ENCODE measurements at regions not wholly inside any gene's neighbourhood (a gene's known extent, or its start where the extent isn't known, plus 50 kb on each side); places are given as distances from the start of the nearest gene placed in this dataset.
A peak's percentile ranks its signal among the peaks of the same experiment; 100 is the strongest.

DNA sequence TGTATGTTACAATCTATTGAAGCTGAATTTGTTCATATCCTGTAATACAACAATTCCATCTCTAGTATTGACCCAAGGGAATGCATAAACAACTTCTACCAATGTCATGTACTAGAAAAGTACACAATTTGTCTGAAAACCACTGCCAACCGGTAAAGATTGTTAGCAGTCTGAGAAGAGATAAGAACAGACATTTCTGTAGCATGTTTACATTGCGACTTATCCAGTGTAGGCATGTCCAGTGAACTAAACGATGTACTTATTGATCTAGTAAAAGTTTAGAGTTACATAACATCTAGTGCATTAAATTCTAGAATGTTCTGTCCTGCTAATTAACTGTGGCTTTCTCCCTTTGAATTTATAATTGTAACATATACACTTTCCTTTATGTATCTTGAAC, 425.9 kb downstream of the SLITRK6 start:
- DNase-seq: no peak

DNA sequence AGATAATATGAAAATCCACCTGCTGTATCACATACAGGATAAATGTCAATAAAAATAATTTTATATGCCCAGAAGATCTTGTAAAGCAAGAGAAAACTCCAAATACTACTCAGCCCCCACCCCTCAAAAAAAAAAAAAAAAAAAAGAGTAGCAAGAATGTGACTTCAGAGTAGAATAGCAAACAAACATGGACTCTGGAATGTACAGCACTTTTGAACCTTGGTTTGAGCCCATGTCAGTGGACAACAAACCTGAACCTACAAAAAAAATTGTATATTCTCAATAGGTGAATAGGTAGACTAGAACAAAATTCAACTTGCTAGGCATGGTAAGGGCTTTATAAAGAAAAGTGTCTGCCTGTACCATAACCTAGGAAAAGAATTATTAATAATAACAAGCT, 428.0 kb downstream of the SLITRK6 start:
- no peak for DNase-seq

DNA sequence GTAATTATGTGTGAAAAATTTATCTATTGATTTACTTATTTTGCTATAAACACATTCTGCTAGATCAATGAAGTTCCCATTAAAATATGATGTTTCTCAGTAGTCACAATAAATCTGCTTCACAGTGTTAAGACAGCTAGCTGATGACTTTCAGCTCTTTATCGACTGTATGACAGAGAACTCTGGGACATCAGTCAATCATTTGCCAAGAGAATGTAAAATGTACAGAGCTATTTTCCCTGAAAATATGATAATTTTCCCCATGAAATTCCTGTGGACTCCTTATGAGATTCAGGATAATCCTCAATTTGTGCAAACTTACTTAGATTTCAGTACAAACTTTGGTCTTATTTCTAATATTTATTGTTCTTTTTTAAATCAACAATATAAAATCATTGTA, 430.5 kb downstream of the SLITRK6 start:
- no peak for DNase-seq

DNA sequence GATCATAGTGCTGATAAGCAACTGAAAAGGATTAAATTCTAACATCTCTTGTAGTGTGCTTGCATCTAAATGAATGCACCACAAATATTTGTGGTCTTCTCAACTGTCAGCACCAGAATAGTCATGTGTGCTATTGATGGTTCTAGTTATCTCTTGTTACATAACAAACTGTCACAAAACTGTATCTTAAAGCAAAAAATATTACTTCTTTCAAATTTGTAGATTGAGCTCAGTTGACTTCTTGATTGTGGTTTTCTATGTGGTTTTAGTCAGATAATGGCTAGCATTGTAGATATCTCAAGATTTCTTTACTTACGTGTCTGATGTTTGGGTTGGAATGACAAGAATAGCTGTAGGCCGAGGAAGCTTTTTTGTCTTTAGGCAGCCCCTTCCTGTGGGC, 431.3 kb downstream of the SLITRK6 start:
- no peak for DNase-seq

DNA sequence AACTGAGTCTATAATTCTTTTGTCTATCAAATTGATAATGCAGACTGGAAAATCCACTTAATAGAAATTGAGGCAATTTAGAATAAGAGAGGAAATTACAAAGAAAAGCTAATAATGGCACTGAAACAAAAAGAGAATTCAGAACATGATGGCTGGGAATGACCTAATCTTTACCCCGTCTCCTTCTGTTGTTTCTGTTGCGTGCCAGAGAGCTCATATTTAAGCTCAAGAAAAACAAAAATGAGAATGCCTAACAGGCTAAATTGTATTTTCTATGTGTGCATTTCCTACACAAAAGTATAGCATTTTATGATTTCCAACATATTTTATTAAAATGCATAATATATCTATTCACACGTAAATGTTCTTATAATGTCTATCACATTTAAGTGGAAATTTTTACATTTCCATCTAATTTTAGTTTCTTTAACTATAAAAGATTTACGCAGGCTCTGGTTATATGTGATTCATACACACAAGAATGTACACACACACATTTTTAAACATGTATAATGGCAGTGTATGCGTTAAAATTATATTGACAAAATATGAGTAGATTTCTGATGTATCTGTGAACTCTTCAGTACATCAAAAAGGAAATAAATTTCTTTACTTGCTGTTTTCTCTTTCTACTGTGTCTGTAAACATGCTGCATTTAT, 432.3 kb downstream of the SLITRK6 start:
- no peak for DNase-seq

DNA sequence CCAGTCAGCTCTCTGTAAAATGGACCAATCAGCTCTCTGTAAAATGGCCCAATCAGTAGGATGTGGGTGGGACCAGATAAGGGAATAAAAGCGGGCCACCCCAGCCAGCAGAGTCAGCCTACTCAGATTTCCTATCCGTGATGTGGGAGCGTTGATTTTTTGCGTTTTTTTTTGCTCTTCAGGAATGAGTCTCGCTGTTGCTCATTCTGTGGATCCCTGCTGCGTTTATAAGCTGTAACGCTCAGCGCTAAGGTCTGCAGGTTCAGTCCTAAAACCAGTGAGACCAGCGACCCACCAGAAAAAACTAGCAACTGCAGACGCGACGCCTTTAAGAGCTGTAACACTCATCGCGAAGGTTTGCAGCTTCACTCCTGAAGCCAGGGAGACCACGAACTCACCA, 435.7 kb downstream of the SLITRK6 start:
- no peak for DNase-seq

DNA sequence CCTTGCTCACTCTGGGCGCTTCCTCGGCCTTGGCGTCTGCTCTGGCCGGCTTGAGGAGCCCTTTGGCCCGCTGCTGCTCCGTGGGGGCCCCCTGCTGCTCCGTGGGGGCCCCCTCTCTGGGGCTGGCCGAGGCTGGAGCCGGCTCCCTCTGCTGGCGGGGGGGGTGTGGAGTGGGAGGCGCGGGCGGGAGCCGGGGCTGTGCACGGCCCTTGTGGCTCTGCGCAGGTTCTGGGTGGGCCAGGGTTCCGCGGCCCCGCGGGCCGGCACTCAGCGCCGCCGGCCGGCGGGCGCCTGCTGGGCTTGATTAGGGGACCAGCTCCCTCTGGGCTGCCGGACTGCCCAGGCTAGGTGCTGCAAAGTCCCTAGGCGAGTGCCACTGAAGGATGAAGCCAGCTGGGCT, 436.2 kb downstream of the SLITRK6 start:
- no peak for DNase-seq

DNA sequence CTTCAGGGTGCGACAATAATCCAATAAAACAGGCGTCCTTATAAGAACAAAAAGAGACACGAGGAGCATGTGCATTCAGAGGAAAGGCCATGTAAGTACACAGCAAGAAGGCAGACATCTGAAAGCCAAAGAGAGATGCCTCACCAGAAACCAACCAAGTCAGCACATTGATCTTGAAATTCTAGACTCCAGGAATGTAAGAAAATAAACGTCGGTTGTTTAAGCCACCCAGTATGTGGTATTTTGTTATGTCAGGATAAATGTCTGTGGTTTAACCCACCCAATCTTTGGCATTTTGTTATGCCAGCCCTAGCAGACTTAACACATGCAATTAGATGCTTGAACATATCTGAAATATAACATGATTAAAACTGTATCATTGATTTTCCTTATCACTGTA, 452.0 kb downstream of the SLITRK6 start:
- no peak for DNase-seq

DNA sequence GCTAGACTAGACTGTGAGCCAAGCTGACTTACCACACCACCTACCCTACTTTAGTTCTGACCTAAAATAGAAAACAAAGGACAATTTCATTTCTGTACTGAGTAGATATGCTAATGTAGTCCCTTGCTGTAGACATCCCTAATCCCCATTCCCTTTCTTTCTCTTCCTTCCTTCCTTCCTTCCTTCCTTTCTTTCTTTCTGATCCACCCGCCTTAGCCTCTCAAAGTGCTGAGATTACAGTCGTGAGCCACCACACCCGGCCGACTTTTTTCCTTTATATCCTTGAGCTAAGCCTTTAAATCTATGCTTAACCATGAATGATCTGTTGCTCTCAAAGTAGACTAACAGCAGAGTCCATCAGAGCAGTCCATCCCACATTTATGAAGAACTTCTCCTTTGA, 465.0 kb downstream of the SLITRK6 start:
- no peak for DNase-seq

DNA sequence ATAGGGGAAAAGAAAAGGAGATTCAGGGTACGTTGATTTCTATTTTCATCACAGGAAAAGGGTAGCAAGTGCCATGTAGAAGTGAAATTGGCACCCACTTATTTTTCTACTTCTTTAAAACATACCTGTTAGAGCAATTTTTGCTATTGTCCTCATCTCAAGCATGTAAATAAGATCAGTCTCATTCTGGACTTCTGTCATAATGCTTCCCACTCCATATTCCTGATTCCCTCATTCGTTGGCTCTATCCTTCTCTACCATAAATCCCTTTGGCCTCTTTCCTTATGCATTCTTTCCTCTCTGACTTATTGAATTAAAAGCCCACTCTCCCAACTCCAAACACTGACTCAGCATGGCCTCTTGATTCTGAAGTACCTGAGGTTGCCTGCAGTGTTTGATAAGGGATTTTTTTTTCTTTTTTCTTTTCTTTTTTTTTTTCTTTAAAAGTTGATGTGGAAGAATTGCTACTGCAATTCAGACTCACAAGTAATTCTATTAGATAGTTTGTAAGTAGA, 465.7 kb downstream of the SLITRK6 start:
- DNase-seq: no peak

DNA sequence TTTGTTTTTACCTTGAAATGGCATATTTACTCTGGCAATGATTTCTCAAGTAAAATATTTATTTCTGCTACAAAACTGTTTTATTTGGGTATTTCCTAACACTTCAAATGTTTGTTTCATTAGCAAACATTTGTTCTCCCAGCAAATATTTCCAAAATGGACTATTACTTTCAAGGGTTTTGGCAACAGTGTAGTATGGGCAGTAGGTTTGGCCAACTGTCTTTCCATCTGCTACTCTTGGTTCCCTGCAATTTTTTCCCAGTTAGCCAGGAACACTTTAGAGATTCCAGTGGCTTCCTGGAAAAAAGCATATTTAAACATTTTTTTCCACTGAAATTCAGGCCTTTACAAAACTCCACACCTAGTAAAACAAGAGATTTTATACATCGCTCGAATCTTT, 466.6 kb downstream of the SLITRK6 start:
- DNase-seq: no peak

DNA sequence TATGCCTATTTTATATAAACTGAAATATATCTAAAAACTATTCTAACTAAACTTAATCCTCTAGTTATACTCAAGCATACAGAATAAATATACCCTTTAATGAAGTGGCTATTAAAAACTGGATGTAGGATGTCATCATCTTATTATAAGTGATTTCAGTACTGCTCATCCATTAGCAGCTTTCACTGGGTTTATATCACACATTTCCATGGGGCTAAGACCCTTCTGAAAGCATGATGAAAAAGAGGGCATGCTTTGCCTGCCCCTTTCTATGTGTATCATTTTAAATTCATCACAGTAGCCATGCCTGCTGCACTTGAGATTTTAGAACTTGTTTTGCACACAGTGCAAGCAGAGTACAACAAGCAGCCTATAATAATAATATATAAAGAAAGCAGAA, 477.5 kb downstream of the SLITRK6 start:
- DNase-seq: no peak

DNA sequence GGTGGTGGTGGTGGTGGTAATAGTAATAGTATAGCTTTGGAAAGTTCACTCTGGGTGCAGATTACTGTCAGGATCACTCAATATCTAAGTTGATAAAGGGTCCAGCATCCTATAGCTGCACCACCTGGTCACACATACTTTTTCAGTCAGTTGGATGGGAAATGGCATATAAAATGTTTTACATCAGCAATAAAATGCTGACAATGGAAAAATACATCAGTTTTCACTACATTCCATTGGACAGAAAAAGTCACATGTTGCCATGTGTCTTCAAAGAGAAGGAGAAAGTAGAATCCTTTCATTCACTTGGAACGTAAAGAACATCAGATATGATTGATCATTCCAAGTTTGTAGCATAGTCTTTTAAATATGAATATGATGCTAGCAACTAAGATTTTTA, 481.4 kb downstream of the SLITRK6 start:
- DNase-seq: no peak

DNA sequence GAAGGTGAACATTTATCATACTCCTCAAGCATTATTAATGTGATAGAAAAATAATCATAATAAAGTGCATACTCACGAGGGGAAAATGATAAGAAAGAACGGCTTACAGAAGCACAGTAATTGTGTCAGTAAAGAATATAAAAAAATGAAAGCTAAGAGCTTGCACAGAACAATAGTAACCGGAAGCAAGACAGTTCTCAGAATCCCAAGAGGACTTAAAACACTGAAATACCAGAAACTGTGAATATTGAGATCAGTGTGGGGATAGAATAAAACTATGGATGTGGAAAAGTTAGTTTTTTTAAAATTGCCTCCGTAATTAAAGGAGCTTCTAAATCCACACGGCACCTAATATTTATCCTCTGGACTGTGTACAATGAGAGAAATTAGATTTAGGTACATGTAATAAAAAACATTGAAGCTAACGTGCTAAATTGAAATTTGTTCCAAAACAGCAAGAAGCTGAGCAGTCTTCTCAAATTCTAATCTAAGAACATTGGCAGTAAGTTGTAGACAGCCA, 482.7 kb downstream of the SLITRK6 start:
- DNase-seq: no peak

DNA sequence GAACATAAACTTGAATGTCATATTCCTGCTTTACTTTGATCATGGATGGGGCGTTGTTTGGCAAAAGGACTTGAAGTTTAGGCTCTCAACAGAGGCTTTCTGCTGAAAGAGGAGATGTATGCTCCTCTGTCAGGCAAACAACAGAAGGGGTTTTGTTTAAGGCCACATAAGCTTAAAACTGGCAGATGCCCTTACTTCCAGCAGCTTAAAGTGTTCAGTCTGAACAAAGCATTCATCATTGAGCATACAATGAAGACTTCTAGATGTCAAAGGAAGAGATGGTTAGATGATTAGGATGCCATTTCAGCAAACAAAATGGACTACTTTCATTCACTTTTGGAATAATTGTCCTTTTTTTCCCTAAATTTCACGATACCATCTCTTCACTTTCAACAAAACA, 484.5 kb downstream of the SLITRK6 start:
- DNase-seq: peak; percentile 54

DNA sequence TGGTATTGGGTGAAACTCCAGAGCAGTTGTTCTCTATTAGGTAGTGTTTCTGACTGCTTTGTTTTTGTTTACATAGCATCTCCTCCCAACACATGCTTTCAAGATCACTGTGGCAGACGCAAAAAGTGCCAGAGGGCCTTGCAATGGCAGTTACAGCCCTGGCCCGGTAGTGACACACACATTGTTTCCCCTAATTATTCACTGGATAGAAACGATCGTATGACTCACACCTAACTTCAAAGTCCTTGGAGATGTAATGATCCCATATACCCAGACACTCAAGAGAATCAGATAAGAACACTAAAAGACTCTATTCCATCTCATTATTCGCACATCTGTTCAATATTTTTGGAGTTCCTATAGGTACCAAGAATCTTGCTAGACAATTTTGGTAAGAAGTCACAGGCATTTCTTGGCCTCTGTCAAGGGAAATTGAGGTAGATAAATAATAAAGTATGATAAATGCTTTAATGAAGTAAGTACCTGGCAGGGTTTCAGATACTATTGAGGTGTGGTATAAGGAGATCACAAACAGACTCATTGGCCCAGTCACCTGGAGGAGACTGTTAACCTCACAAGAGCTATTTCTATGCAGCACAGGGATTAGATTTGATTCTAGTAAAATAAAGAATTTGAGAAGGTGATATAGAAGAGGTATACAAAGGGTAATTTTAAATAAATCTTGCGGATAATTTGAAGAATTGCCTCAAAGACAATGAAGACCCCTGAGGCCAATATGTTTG, 485.3 kb downstream of the SLITRK6 start:
- peak; percentile 80 for DNase-seq

DNA sequence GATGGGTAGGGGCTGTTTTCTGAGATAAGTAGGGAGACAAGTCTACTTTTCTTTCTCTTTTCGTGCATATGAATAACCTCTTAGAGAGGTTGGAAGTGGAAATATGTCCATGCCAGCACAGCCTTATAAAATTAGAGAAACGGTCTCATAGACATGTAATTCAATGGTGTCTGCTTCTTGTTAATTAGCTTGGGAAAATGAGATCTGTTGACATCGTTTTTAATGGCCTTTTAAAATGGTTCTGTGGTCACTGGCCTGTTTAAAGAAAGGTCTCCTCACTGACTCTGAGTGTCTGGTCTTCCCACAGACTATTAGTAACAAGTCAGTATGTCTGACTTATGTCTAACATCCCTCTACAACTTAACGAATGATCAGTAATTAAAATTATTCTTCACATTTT, 487.1 kb downstream of the SLITRK6 start:
- no peak for DNase-seq

DNA sequence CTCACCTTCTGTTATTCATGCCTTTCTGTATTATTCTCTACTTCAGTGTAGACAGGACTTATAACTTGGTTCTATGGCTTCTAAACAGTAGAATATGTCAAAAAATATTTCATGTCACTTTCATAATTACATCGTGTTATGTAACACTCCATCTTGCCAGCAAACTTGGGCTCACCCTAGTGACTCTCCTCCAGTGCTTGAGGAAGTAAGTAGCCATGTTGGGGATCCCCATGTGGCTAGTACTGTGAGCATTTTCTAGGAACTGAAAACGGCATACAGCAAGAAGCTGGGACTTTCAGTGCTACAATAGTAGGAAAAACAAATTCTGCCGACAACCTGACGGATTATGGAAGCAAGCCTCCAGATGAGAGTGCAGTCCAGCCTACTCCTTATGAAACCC, 495.6 kb downstream of the SLITRK6 start:
- no peak for DNase-seq

DNA sequence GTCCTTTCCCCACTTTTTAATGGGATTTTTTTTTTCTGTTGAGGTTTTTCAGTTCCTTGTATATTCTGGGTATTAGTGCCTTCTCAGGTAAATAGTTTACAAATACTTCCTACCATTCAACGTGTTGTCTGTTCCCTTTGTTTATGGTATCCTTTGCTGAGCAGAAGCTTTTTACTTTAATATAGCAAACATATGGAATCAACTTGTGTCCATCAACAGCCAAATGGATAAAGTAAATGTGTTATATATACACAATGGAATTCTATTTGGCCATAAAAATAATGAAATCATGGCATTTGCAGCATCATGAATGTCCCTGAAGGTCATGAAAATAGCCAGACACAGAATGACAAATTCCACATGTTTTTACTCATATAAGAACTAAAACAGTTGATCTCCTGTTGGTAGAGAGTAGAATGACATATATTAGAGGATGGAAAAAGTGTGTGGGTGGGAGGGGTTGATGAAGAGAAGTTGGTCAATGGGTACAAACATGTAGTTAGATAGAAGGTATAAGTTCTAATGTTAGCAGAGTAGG, 500.8 kb downstream of the SLITRK6 start:
- DNase-seq: no peak

DNA sequence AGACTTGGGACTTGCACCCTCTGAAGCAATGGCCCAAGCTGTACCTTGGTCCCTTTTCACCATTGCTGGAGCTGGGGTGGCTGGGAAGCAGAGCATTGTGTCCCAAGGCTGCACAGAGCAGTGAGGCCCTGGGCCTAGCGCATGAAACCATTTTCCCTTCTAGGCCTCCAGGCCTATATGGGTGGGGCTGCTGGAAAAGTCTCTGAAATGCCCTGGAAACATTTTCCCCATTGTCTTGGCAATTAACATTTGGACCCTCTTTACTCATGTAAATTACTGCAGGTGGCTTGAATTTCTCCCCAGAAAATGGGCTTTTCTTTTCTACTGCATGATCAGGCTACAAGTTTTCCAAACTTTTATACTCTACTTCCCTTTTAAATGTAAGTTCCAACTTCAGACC, 510.5 kb downstream of the SLITRK6 start:
- DNase-seq: no peak

DNA sequence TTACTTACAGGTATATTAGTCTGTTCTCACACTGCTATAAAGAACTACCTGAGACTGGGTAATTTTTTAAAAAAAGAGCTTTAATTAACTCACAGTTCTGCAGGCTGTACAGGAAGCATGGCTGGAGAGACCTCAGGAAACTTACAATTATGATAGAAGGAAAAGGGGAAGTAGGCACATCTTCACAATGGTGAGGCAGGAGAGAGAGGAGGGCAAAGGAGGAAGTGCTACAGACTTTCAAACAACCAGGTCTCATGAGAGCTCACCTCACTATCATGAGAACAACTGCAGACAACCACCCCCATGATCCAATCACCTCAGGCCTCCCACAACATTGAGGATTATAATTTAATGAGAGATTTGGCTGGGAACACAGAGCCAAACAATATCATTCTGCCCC, 511.7 kb downstream of the SLITRK6 start:
- no peak for DNase-seq

DNA sequence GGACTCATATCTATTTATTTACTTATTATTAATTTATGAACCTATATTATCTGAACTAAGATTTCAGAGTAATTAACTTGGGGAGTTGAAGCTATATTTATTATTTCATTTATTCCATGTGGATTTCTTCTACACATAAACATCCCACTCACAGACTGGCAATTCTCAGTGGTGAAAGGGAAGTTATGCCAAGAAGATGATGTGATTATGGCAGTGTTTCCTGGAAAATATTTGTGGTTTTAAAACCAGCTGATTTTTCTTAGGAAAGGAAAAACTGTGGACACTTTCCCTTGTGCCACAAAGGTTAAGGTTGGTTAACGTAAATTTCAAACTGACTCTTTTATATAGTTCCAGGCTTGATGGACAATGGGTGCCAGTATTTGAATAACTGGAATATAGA, 513.1 kb downstream of the SLITRK6 start:
- no peak for DNase-seq

DNA sequence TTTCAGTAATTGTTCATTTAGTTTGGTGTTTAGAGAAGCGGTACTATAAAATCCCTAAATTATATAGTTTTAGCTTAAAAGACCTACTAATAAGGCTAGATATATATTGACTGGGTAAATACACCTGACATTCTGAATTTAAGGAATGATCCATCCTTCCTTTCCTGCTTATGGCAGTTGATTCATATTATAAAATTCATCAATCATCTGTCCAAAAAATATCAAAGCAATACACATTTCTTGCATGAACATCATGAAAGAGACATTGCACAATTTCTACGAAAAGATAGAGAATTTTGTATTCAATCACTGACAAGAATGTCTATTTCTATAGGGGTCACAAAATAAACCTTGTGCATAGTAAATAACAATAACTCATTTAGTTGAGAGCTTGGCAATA, 514.9 kb downstream of the SLITRK6 start:
- DNase-seq: no peak

DNA sequence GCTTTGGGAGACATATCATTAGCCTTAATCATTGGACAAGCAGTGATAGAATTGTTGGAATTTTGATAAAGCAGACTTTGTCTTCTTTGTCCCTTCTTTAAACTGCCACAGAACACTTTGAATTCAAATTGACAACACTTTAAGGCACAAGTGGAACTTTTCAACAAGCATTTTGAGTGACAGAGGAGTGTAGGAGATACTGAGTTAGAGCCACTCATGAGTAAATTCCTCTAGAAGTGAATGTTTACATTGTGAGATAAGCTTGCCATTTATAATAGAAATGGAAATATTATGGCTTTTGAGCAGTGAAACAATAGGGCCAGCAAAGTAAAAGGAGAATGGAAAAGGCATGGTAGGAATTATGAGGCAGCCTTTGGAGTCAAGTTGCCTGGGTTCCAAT, 515.8 kb downstream of the SLITRK6 start:
- DNase-seq: no peak
